Neural progenitor cell (in vitro differentiated cells): ENCODE measurements at regions not wholly inside any gene's neighbourhood (a gene's known extent, or its start where the extent isn't known, plus 50 kb on each side); places are given as distances from the start of the nearest gene placed in this dataset.
A peak's percentile ranks its signal among the peaks of the same experiment; 100 is the strongest.

Experiments used
- DNase-seq: peaks from one replicate; pipeline ENCODE4 v3.0.0-alpha.2; 2016; ENCODE audit warnings: low spot score
- H2AFZ ChIP-seq: fragments of 200-600 bp; sonication (generic); replicated peaks from 2 replicates; pipeline ENCODE4 v1.6.1; 2016; ENCODE audit warnings: antibody characterized with exemption
- H3F3A ChIP-seq: fragments of 200-600 bp; sonication (generic); 2 replicates; pipeline ENCODE4 v1.6.1; 2016; ENCODE audit warnings: antibody characterized with exemption, low read depth
- H3K27ac ChIP-seq: fragments of 200-600 bp; sonication (generic); 2 replicates; pipeline ENCODE4 v1.5.1; 2016; ENCODE audit warnings: mild to moderate bottlenecking
- H3K27me3 ChIP-seq: fragments of 200-600 bp; sonication (generic); 2 replicates; pipeline ENCODE4 v1.6.1; 2016; ENCODE audit warnings: mild to moderate bottlenecking, moderate library complexity
- H3K36me3 ChIP-seq: fragments of 200-600 bp; sonication (generic); 2 replicates; pipeline ENCODE4 v1.5.1; 2016
- H3K4me1 ChIP-seq: fragments of 200-600 bp; sonication (generic); 2 replicates; pipeline ENCODE4 v1.6.1; 2016; ENCODE audit warnings: mixed run types
- H3K4me2 ChIP-seq: fragments of 200-600 bp; sonication (generic); 2 replicates; pipeline ENCODE4 v1.6.1; 2016
- H3K4me3 ChIP-seq: fragments of 200-600 bp; sonication (generic); 2 replicates; pipeline ENCODE4 v1.5.1; 2016
- H3K79me2 ChIP-seq: fragments of 200-600 bp; sonication (generic); 2 replicates; pipeline ENCODE4 v1.6.1; 2016; ENCODE audit warnings: low read depth
- H3K9ac ChIP-seq: fragments of 200-600 bp; sonication (generic); 2 replicates; pipeline ENCODE4 v1.6.1; 2016
- H3K9me3 ChIP-seq: fragments of 200-600 bp; sonication (generic); 2 replicates; pipeline ENCODE4 v1.5.1; 2016; ENCODE audit warnings: low read depth
- H4K20me1 ChIP-seq: fragments of 200-600 bp; sonication (generic); 2 replicates; pipeline ENCODE4 v1.6.1; 2016; ENCODE audit warnings: low read depth
- H3K27ac Mint-ChIP-seq: 3 replicates; pipeline ENCODE4 v1.8.0; 2021; ENCODE audit warnings: mixed read lengths
- H3K27me3 Mint-ChIP-seq: 2 replicates; pipeline ENCODE4 v1.8.0; 2022; ENCODE audit warnings: low read depth, mild to moderate bottlenecking, inconsistent platforms, moderate library complexity, mixed read lengths; ENCODE audit not compliant: insufficient read depth
- H3K36me3 Mint-ChIP-seq: 3 replicates; pipeline ENCODE4 v1.8.0; 2021; ENCODE audit warnings: mixed read lengths
- H3K4me1 Mint-ChIP-seq: 3 replicates; pipeline ENCODE4 v1.8.0; 2021; ENCODE audit warnings: mixed read lengths
- H3K4me3 Mint-ChIP-seq: 3 replicates; pipeline ENCODE4 v1.8.0; 2021; ENCODE audit warnings: mild to moderate bottlenecking, moderate library complexity, mixed read lengths
- H3K9me3 Mint-ChIP-seq: 3 replicates; pipeline ENCODE4 v1.8.0; 2020; ENCODE audit warnings: mixed read lengths
- EZH2 ChIP-seq: fragments of 200-600 bp; sonication (generic); IDR thresholded peaks from 2 replicates; pipeline ENCODE4 v1.6.1; 2017; ENCODE audit warnings: antibody characterized with exemption, mild to moderate bottlenecking, moderate library complexity
- EZH2phosphoT487 ChIP-seq: fragments of 200-600 bp; sonication (generic); IDR thresholded peaks from 2 replicates; pipeline ENCODE4 v1.6.1; 2017; ENCODE audit warnings: antibody characterized with exemption
- TF ChIP-seq, protein P1 (sequence below): fragments of 200-600 bp; sonication (generic); IDR thresholded peaks from 2 replicates; pipeline ENCODE4 v1.5.1; 2017; ENCODE audit warnings: antibody characterized with exemption, mild to moderate bottlenecking

DNA sequence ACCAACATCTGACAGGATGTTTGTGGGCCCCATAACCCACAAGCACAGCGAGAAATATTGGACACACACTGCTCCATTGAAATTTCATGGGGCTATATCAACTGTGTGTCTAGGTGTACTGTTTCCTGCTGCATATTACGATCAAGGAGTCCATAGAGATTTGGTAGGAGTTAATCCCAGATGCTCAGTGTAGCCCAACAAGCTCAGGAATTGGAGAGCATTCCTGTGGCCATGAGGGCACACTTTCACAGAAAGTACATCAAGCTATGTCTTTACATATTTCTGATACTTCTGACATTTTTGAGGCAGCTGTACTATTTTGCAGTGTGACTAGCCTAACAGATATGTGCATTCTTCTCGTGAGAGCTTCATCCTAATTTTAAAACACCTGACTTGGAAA lies 473.1 kb downstream of the PTH2R start:
- TF ChIP-seq, protein P1, sequence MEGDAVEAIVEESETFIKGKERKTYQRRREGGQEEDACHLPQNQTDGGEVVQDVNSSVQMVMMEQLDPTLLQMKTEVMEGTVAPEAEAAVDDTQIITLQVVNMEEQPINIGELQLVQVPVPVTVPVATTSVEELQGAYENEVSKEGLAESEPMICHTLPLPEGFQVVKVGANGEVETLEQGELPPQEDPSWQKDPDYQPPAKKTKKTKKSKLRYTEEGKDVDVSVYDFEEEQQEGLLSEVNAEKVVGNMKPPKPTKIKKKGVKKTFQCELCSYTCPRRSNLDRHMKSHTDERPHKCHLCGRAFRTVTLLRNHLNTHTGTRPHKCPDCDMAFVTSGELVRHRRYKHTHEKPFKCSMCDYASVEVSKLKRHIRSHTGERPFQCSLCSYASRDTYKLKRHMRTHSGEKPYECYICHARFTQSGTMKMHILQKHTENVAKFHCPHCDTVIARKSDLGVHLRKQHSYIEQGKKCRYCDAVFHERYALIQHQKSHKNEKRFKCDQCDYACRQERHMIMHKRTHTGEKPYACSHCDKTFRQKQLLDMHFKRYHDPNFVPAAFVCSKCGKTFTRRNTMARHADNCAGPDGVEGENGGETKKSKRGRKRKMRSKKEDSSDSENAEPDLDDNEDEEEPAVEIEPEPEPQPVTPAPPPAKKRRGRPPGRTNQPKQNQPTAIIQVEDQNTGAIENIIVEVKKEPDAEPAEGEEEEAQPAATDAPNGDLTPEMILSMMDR, result no peak
- no peak for TF ChIP-seq EZH2phosphoT487
- no peak overlapping the region for H3K27ac Mint-ChIP-seq
- H3K9me3 Mint-ChIP-seq, result peaks cover 5% of the 10 kb centered on the region
- no peak overlapping the region for H2AFZ ChIP-seq
- H3F3A ChIP-seq, result no peaks in the 10 kb centered on the region
- no peak overlapping the region for H3K27ac ChIP-seq
- no peak overlapping the region for H3K4me3 ChIP-seq
- no peaks in the 10 kb centered on the region for H3K36me3 Mint-ChIP-seq
- H3K4me1 Mint-ChIP-seq, result no peaks in the 10 kb centered on the region
- H3K4me3 Mint-ChIP-seq, result no peak overlapping the region
- no peaks in the 10 kb centered on the region for H3K4me1 ChIP-seq
- H3K4me2 ChIP-seq, result no peak overlapping the region
- no peaks in the 10 kb centered on the region for H3K9me3 ChIP-seq
- no peaks in the 10 kb centered on the region for H3K27me3 ChIP-seq
- H3K79me2 ChIP-seq, result no peaks in the 10 kb centered on the region
- no peaks in the 10 kb centered on the region for H3K36me3 ChIP-seq
- no peak for DNase-seq
- H3K27me3 Mint-ChIP-seq, result no peaks in the 10 kb centered on the region
- no peak overlapping the region for H3K9ac ChIP-seq
- no peaks in the 10 kb centered on the region for H4K20me1 ChIP-seq

DNA sequence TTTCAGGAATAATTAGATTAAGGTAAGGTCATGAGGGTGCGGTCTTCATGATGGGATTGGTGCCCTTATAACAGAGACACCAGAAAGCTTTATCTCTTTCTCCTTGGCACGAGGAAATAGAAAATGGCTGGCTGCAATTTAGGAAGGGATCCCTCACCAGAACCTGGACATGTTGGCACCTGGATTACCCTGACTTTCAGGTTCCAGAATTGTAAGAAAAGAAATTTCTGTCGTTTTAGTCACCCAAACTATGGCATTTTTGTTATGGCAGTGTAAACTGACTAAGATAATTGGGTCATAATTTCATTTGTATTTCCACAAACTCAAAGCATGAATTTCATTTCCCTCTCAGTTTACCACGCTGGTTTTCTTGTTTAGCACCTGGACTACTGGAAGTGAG lies 473.6 kb downstream of the PTH2R start:
- Mint-ChIP-seq H3K36me3 (no peaks in the 10 kb centered on the region), H3K4me3 (no peak overlapping the region), H3K9me3 (peaks cover 5% of the 10 kb centered on the region), H3K27me3 (no peaks in the 10 kb centered on the region), H3K4me1 (no peaks in the 10 kb centered on the region), H3K27ac (no peak overlapping the region)
- no peak for DNase-seq
- no peak for TF ChIP-seq EZH2
- TF ChIP-seq EZH2phosphoT487, result no peak
- TF ChIP-seq, protein P1, result no peak
- Histone ChIP-seq H3K27ac (no peak overlapping the region), H3K4me1 (no peaks in the 10 kb centered on the region), H3F3A (no peaks in the 10 kb centered on the region), H3K4me2 (no peak overlapping the region), H3K4me3 (no peak overlapping the region), H4K20me1 (no peaks in the 10 kb centered on the region), H3K36me3 (no peaks in the 10 kb centered on the region), H3K9ac (no peak overlapping the region), H3K27me3 (no peaks in the 10 kb centered on the region), H3K9me3 (no peaks in the 10 kb centered on the region), H3K79me2 (no peaks in the 10 kb centered on the region), H2AFZ (no peak overlapping the region)

DNA sequence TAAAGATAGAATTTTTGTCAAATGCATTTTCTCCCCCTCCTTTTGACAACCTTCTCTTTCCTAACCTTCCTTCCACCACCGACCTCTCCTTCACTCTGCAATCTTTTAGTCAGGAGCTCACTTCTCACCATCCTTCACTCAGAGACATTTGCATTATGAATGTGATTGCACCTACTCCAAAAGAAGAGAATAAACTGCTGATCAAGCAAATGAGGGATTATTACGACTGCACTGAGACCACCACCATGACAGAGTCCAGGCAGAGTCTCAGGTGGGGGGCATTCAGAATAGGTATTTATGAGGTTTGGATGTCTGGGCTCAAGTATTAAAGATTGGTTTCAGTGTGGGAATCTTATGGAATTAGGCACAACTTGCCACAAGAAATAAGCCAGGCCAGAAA lies 483.9 kb downstream of the PTH2R start:
- Mint-ChIP-seq H3K27me3 (peaks cover 7% of the 10 kb centered on the region), H3K4me1 (peaks cover 29% of the 10 kb centered on the region), H3K4me3 (no peak overlapping the region), H3K27ac (no peak overlapping the region), H3K36me3 (peaks cover 6% of the 10 kb centered on the region), H3K9me3 (peaks cover 13% of the 10 kb centered on the region)
- Histone ChIP-seq H3F3A (no peaks in the 10 kb centered on the region), H3K27ac (no peak overlapping the region), H4K20me1 (no peaks in the 10 kb centered on the region), H3K79me2 (no peaks in the 10 kb centered on the region), H3K4me3 (no peak overlapping the region), H3K27me3 (no peaks in the 10 kb centered on the region), H3K9ac (no peak overlapping the region), H2AFZ (no peak overlapping the region), H3K4me1 (peaks cover 16% of the 10 kb centered on the region), H3K36me3 (no peaks in the 10 kb centered on the region), H3K9me3 (no peaks in the 10 kb centered on the region), H3K4me2 (no peak overlapping the region)
- DNase-seq, result no peak
- TF ChIP-seq, protein P1, result no peak
- TF ChIP-seq EZH2phosphoT487 (no peak), EZH2 (no peak)

DNA sequence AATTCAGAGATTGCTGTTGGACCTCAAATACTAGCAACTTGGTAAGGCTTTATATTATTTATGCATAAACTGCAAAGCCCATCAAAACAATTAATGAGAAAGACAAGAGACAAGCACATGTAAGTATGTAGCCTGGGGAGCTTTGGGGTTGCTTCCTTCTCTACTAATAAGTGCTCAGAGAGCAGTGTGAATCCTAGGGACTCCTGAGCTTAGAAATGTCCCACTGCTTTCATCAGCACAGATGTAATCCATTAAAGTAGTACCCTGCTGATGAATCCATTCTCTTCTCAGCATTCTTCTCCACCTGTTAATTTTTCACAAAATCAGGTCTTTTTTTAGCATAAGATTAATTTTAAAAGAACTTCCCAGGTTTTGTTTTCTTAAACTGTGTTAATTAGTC lies 485.6 kb downstream of the PTH2R start:
- Histone ChIP-seq H4K20me1 (no peaks in the 10 kb centered on the region), H3K36me3 (no peaks in the 10 kb centered on the region), H3K4me3 (no peak overlapping the region), H2AFZ (no peak overlapping the region), H3F3A (no peaks in the 10 kb centered on the region), H3K9me3 (no peaks in the 10 kb centered on the region), H3K9ac (no peak overlapping the region), H3K4me1 (peaks cover 16% of the 10 kb centered on the region), H3K4me2 (peak overlapping the region; percentile 15), H3K27ac (peak overlapping the region; percentile 11), H3K79me2 (no peaks in the 10 kb centered on the region), H3K27me3 (no peaks in the 10 kb centered on the region)
- Mint-ChIP-seq H3K27me3 (peaks cover 7% of the 10 kb centered on the region), H3K36me3 (peaks cover 6% of the 10 kb centered on the region), H3K9me3 (peaks cover 13% of the 10 kb centered on the region), H3K4me1 (peaks cover 26% of the 10 kb centered on the region), H3K27ac (no peak overlapping the region), H3K4me3 (no peak overlapping the region)
- peak; percentile 21 for DNase-seq
- TF ChIP-seq, protein P1, result no peak
- no peak for TF ChIP-seq EZH2phosphoT487
- no peak for TF ChIP-seq EZH2
